Fibroblast of skin of right quadriceps (primary cell): ENCODE measurements at regions not wholly inside any gene's neighbourhood (a gene's known extent, or its start where the extent isn't known, plus 50 kb on each side); places are given as distances from the start of the nearest gene placed in this dataset.
"Not testable (repeated sequence)": the region's sequence is repeated elsewhere in the genome, so short reads cannot be mapped to it uniquely, and the experiment has no call there.

ENCODE experiments used
- DNase-seq: peaks from one replicate; pipeline ENCODE4 v3.0.0-alpha.2; 2013

- DNase-seq, result no peak
Measured at GRCh38 chr2:179322289-179322688, 57.7 kb upstream of the SESTD1 start.

- DNase-seq, result not testable (repeated sequence)
Measured at GRCh38 chr2:179321034-179321433, 56.4 kb upstream of the SESTD1 start.

- not testable (repeated sequence) for DNase-seq
Measured at GRCh38 chr2:179314729-179315128, 50.1 kb upstream of the SESTD1 start.
